IPS-18a (cell line): ENCODE measurements at regions not wholly inside any gene's neighbourhood (a gene's known extent, or its start where the extent isn't known, plus 50 kb on each side); places are given as distances from the start of the nearest gene placed in this dataset.

Experiments
- H3K27ac ChIP-seq: one replicate; pipeline ENCODE4 v1.5.1; 2013; ENCODE audit warnings: low read length
- H3K27me3 ChIP-seq: one replicate; pipeline ENCODE4 v1.6.1; 2013; ENCODE audit warnings: mild to moderate bottlenecking, low read length; ENCODE audit not compliant: control insufficient read depth, insufficient read depth
- H3K36me3 ChIP-seq: one replicate; pipeline ENCODE4 v1.6.1; 2013; ENCODE audit warnings: low read depth, low read length; ENCODE audit not compliant: control insufficient read depth
- H3K4me1 ChIP-seq: one replicate; pipeline ENCODE4 v1.6.1; 2013; ENCODE audit warnings: low read depth, low read length; ENCODE audit not compliant: control insufficient read depth
- H3K4me3 ChIP-seq: one replicate; pipeline ENCODE4 v1.5.1; 2013; ENCODE audit warnings: low read length
- H3K9ac ChIP-seq: one replicate; pipeline ENCODE4 v1.6.1; 2013; ENCODE audit warnings: mild to moderate bottlenecking, low read length, moderate library complexity
- H3K9me3 ChIP-seq: one replicate; pipeline ENCODE4 v1.6.1; 2013; ENCODE audit warnings: low read depth, low read length; ENCODE audit not compliant: control insufficient read depth

DNA sequence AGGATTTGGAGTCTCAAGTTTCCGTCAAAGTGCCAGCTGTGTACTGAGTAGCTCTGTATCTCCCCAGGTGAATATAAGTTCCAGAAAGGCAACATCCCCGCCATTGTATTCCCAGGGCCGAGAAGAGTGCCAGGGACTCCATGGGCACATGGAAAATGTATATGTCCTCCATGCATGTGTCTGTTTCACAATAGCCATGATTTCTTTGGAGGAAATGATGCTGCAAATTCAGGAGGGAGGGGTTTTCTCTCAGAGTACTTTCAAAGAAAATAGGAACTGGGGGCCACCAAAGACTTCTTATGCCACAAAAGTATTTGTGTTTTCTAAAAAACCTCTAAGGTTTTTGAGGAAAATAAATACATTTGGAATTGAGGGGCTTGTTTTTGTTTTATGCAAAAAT lies 524.6 kb downstream of the BNC2 start:
- H3K27me3 ChIP-seq = no peaks in the 10 kb centered on the region
- H3K4me3 ChIP-seq = no peak overlapping the region
- H3K27ac ChIP-seq = no peak overlapping the region
- H3K9me3 ChIP-seq = no peaks in the 10 kb centered on the region
- H3K36me3 ChIP-seq = no peaks in the 10 kb centered on the region
- no peak overlapping the region for H3K9ac ChIP-seq
- no peaks in the 10 kb centered on the region for H3K4me1 ChIP-seq

GRCh38 chr9:16347886-16348285 lies 522.6 kb downstream of the BNC2 start:
- H3K27me3 ChIP-seq = no peaks in the 10 kb centered on the region
- H3K9ac ChIP-seq = no peak overlapping the region
- H3K4me1 ChIP-seq = no peaks in the 10 kb centered on the region
- no peak overlapping the region for H3K27ac ChIP-seq
- H3K36me3 ChIP-seq = no peaks in the 10 kb centered on the region
- no peak overlapping the region for H3K4me3 ChIP-seq
- no peaks in the 10 kb centered on the region for H3K9me3 ChIP-seq

DNA sequence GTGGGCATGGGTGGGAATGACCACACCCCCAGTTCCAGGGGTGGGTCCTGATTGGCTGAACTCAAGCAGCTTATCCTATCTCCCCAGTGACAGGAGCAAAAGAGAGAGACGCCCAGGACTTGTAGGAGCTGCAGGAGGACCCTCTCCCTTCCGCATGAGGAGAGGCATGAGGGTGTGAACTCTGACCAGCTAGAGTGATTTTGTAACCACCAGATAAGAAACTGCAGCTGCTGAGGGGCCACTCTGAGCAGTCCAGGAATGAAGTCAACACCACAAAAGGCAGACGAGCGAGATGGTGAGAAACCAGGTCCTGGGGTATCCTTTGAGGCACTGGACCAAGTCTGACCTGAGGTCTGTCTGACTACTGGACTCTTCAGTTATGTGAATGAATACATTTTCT lies 521.9 kb downstream of the BNC2 start:
- no peak overlapping the region for H3K27ac ChIP-seq

DNA sequence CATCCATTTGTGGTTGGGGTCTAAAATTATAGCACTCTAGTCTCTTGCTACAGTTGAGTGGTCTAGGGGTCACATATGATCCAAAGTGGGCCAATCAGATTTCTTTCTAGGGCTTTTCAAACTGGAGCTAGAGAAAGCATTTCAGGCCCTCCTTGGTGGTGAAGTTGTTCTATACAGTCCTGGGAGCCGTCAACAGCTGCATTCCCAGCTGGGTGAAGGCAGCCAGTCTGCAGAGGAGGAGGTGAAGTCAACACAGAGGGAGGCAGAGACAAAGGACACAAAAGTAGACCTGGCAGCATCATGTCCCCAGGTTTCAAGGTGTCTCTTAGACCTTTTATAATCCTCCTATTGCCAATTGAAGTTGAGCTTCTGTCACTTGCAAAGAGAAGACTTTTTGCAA lies 518.2 kb downstream of the BNC2 start:
- no peaks in the 10 kb centered on the region for H3K36me3 ChIP-seq
- H3K4me1 ChIP-seq = no peaks in the 10 kb centered on the region
- H3K4me3 ChIP-seq = no peak overlapping the region
- no peaks in the 10 kb centered on the region for H3K27me3 ChIP-seq
- H3K27ac ChIP-seq = no peak overlapping the region
- H3K9me3 ChIP-seq = no peaks in the 10 kb centered on the region
- no peak overlapping the region for H3K9ac ChIP-seq

More for the DNA sequence above, 521.9 kb downstream of the BNC2 start:
- Histone ChIP-seq H3K4me3 (no peak overlapping the region), H3K27me3 (no peaks in the 10 kb centered on the region), H3K36me3 (no peaks in the 10 kb centered on the region), H3K4me1 (no peaks in the 10 kb centered on the region), H3K9me3 (no peaks in the 10 kb centered on the region), H3K9ac (no peak overlapping the region)

- no peaks in the 10 kb centered on the region for H3K4me1 ChIP-seq
- H3K27me3 ChIP-seq = no peaks in the 10 kb centered on the region
- no peak overlapping the region for H3K4me3 ChIP-seq
- no peak overlapping the region for H3K27ac ChIP-seq
- H3K9me3 ChIP-seq = no peaks in the 10 kb centered on the region
- no peak overlapping the region for H3K9ac ChIP-seq
- no peaks in the 10 kb centered on the region for H3K36me3 ChIP-seq
Measured at GRCh38 chr9:16352791-16353401, 517.6 kb downstream of the BNC2 start.

DNA sequence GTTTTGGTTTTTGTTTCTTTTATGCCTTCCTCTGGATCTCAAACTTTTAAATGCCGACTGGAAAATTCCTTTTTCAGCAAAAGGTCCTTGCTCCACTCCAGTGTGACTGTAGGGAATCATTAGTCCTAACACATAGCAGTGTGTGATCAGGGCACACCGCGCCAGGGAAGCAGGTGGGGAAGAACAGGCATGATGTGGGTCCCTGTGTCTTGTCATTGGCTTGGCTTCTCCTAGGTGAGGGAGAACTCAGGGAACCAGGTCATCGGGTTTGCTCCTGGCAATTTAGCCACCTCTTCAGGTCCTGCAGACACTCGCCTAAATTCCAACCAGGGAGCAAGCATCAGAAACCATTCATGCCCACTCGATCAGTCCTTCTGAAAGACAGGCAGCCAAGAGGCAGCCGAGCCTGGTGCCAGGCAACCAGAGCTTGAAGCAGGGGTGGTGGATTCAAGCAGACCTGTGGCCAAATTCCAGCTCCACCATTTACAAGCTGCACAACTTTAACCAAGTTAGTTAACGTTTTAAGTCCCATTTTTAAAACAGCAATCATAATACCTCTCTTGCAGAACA lies 514.2 kb downstream of the BNC2 start:
- Histone ChIP-seq H3K9me3 (no peaks in the 10 kb centered on the region), H3K36me3 (no peaks in the 10 kb centered on the region), H3K4me3 (no peak overlapping the region), H3K9ac (no peak overlapping the region), H3K27ac (no peak overlapping the region), H3K27me3 (no peaks in the 10 kb centered on the region), H3K4me1 (no peaks in the 10 kb centered on the region)

DNA sequence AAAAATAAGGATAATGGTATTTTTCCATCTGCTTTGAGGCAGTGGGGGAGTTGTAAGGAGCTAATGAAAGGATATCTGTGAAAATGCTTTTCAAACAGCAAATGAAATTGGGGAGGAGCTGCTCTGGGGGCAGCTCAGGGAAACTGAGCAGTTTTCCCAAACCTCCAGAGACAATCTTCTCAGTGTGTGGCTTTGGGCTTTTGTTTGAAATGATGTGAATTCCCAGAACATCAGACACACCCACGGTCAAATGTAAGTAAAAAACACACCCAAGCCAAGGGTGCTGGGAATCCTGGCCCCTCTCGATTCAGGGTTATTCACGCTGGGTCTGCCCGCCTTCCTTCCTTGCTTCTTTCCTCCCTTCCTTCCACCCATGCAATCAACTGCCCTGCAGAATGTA lies 512.6 kb downstream of the BNC2 start:
- no peak overlapping the region for H3K4me3 ChIP-seq
- H3K27me3 ChIP-seq = no peaks in the 10 kb centered on the region
- H3K36me3 ChIP-seq = no peaks in the 10 kb centered on the region
- H3K4me1 ChIP-seq = peaks cover 3% of the 10 kb centered on the region
- H3K9ac ChIP-seq = no peak overlapping the region
- H3K27ac ChIP-seq = no peak overlapping the region
- no peaks in the 10 kb centered on the region for H3K9me3 ChIP-seq

- no peak overlapping the region for H3K9ac ChIP-seq
- peaks cover 3% of the 10 kb centered on the region for H3K4me1 ChIP-seq
- H3K27me3 ChIP-seq = no peaks in the 10 kb centered on the region
- H3K27ac ChIP-seq = no peak overlapping the region
- H3K4me3 ChIP-seq = no peak overlapping the region
- H3K36me3 ChIP-seq = no peaks in the 10 kb centered on the region
- no peaks in the 10 kb centered on the region for H3K9me3 ChIP-seq
Measured at GRCh38 chr9:16358751-16359150, 511.7 kb downstream of the BNC2 start.
